ENCODE measurements at regions not wholly inside any gene's neighbourhood (a gene's known extent, or its start where the extent isn't known, plus 50 kb on each side); places are given as distances from the start of the nearest gene placed in this dataset.

DNA sequence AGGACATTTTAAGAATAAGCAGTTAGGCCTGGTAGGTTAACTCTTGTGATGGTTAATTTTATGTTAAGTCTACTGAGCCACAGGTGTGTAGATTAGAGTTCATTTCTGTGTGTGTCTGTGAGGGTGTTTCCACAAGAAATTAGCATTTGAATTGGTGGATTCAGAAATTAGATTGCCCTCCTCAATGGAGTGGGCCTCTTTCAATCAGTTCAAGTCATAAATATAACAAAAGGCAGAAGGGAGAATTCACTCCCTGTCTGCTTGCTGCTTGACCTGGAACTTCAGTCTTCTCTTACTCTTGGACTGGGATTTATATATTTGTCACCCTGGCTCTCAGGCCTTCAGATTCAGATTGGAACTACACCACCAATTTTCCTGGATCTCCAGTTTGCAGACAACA lies 55.3 kb upstream of the POM121L12 start:
- DNase-seq, result no peak

DNA sequence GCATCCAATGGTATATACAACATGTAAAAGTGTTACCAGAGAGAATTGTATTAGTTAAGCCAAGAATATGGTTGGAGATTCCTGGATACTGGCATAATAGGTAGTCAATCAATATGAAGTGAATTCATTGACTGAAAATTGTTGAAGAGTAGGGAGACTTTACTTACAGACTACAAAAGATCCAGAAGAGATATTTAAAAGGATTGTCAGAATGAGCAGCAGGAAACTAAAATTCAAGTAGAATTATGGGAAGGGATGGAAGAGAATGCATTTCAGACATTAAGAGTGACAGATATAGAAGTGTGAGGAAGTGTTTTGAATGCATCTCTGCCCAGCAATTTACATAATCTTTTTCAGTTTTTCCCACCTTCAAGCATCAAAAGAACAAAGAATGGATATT lies 62.3 kb upstream of the POM121L12 start:
- no peak for DNase-seq

DNA sequence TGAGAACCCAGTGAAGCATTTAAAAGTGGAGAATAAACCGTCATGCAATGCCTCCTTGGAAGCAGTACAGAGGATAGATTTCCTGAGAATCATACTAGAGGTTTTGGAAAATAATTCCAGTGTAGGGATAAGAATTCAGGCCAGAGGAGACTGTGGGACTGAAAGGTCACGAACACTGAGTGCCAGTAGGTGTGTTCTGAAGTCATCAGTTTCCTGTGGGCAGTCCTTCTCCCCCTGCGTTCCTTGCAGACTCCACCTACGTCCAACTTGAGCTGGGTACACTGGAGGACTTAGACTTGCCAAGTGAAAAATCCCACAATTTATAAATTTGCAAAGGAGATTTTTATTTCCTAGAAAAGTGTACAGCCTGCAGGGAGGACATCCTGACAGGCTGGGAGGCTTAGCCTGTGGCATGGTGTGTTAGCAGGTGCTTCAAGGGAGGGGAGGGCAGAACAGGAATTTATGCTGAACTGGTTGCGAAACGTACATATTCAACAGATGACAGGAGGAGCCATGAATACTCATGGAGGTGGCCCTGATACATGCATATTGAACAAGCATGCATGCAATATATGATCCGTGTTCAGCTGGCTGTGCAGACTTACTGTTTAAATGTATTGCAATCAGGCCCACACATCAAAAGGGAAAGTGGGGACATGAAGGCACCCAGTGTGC lies 72.9 kb upstream of the POM121L12 start:
- no peak for DNase-seq

DNA sequence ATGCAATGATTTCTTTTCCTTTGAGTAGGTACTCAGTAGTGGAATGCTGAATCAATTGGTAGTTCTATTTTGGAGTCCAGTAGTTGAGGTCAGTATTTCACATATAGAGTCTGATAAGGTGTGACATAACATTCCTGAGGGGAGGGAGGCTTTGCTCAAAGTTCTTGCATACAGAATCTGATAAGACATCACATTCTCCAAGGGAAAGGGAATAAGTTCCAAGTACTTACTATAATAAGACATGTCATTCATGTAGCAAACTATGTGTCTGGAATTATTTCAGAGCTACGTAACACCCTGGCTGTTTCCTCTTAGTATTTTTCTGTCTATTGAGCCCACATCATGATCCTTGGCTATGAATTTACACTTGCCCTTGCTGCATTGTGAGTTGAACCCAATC lies 74.3 kb upstream of the POM121L12 start:
- no peak for DNase-seq

DNA sequence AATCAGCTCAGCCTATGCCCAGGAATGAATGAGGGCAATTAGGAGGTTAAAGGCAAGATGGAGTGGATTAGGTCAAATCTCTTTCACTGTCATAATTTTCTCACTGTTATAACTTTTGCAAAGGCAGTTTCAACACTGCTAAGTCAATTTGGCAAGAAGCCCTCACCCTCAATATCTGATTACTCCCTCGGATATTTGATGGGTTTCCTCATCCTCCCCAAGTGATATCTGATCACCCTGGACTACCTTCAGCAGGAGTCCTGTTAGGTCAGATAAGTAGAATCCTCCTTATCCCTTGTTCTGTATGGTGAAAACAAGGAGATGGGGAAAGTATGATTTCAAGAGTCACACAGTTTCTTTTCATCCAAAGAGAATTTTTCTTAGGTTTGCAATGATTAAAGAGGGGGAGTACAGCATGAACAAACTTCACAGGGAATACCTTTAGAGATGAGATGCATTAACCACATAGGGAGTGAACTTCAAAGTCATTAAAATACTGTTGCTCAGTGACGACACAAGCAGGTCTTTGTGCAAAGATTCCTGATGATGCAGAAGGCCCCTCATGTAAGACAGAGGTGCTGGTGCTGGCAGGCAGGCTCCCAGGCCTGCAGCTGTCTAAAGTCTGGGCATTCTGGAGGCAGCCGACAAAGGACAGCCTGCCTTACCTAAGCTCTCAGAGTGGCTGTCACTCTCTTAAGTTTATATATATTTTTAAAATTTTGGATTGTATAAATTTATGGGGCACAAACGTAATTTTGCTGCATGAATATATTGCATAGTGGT lies 75.4 kb upstream of the POM121L12 start:
- DNase-seq, result no peak

DNA sequence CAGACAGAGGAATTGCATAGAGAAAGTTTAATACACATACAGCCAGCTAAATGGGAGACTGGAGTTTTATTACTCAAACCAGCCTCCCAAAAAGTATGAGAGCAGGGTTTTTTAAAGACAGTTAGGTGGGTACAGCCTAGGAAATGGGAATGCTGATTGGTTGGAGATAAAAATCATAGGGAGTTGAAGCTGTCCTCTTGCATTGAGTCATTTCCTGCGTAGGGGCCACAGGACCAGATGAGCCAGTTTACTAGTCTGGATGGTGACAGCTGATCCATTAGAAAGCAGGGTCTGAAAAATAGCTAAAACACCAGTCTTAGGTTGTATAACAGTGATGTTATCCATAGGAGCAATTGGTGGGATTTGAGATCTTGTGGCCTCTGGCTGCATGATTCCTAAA lies 76.1 kb upstream of the POM121L12 start:
- DNase-seq, result no peak

DNA sequence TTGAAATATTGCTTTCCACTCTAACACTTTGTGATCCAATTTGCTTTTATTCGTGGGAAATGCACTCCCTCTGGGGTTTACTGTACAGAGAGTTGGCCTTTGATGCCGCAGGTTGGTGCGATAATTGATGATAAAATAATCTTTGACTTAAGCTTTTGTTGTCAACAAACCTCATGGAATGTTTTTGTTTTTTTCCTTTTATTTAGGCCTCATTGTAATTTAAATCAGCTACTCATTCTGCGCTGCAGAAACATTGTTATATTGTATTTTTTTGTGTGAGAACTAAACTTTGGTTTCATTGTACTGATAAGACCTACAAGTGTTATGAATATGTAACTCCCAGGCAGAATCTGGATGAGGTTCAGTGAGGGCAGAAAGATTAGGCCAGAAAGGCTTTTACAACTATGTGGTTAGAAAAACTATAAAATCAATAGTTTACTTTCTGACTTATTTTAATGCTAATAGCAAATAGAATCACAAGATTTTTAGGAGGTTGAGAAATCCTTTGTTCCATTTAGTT lies 76.8 kb upstream of the POM121L12 start:
- DNase-seq, result no peak

DNA sequence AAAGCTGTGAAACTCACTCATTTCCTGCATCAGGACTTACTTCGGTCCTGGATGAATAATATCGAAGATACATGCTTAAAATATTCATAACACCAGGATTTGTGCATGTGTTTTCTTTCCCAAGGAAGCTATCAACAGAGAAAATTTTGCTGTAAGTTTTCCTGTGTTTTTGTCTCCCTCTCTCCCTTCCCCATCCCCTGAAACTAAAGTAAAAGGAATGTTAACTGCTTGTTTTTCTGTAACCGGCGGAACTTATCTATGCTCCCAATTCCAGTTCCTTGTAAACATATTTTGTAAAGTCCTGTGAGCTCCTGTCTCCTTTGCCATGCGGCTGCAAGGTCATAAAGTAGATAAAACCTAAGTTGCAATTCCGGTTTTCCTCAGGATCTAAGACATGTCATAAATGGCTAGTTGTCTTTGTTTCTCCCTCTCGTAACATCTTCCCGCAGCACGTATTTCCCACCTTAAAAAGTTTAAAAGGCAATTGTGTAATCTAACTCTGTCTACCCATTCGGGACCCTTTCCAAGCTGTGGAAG lies 79.0 kb upstream of the POM121L12 start:
- DNase-seq, result no peak

DNA sequence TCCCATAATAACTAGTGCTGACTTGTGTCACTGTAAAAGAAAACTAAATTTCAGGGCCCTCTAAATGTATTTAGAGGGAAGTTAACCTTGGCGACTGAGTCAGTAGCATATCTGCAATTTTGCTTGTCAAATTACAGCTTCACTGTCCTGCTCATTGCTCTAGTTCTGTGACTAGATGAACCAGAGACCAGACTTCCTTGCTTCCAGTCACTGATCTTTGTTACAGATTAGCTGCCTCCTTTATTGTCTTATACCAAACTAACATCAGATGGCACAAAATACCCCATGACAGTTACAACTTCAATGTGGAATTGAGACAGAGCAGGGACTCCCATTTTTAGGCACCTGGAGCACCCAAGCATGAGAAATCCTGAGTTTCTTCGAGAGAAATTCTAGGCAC lies 79.9 kb upstream of the POM121L12 start:
- no peak for DNase-seq

DNA sequence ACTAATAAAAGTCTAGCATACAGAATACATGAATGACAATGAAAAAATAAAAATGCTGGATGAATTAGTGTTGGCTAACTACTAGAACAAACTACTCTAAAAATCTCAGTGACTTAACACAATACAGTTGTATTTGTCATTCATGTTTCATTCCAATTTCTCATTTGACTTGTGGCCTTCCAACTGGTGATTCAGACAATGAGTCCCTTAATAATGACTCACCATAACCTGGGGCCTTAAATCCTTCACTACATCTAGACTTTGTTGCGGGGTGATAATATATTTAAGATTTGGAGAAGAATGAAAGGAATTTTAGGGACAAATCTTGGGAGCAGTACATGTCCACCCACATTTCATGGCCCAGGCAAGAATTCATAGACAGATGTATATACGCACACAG lies 90.5 kb upstream of the POM121L12 start:
- no peak for DNase-seq

DNA sequence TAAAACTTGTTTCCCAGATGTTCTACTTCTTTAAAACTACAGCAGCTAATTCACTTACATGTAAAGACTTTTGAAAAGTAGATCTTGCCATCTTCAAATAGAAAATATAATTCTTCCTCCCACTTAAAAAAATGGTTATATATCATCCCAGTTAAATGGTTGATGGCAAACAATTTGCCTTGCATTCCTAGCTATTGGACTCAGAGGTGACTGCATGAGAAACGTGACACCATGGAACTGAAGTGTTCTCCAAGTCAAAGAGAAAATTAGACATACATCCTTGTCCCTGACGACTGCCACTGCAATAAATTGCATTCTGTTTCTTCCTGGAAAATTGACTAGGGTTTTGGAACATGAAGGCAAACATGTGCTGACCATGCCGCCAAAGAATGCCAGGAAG lies 95.0 kb upstream of the POM121L12 start:
- no peak for DNase-seq

DNA sequence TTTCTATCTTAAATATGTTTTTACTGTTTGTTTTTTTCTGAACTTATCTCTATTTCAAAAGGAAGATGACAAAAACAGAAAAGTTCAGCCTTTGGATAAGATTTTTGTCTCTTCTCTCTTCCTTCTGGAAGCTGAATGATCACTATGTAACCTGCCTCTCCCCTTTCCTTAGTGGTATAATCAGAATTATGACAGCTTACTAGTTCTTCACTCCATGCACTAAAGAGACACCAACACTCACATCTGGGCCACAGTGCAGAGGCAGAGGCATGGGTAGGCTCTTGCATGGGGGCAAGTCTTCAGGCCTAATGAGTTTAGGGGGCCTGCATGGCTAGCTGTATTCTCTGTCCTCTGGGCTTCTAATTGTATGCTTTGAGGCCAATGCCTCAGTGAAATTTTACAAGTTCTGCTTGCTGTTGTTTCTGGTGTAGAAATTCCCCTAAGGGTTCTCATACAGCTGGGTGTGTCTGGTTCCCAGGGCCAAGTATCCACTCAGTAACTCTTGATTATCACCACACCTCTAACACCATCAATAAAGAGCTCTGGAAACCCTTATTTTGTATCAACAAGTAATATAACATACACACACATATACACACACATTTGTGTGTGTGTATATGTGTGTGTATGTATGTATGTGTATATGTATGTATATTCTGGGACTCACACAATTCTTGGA lies 96.8 kb upstream of the POM121L12 start:
- DNase-seq, result no peak

DNA sequence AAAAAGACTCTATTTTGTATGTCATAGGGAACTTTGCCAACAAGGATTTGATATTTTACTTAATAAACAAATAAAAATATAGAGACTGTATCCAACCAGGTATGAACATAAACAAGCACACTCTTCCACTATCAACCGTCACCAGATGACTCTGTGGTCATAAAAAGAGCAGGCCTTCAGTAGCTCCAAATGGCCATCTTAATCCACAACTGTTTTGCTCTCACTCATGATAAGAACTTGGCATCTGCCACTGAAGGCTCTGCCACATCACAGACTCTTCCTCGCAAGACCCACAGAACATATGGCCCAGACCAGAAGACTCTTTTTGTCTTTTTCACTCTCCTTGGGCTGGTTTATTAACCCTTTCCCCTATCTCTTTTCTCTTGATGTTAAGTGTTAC lies 98.7 kb upstream of the POM121L12 start:
- DNase-seq, result no peak

DNA sequence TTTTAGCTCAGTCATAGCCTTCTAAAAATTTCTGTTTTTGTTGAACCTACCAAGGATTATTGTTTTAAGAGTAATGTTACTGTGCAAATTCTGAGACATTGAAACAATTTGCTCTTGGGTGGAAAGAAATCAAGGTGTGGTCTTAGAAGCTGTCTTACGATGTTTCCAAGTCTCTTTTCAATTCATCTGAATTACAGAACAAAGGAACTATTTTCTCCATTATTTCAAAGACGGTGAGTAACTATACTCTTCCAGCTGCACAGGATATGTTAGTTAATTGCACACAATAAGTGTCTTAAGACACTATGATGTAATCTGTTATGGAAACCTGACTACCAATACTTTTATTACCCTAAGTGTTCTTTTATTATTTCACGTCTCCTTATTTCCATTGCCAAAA lies 106.8 kb upstream of the POM121L12 start:
- no peak for DNase-seq

DNA sequence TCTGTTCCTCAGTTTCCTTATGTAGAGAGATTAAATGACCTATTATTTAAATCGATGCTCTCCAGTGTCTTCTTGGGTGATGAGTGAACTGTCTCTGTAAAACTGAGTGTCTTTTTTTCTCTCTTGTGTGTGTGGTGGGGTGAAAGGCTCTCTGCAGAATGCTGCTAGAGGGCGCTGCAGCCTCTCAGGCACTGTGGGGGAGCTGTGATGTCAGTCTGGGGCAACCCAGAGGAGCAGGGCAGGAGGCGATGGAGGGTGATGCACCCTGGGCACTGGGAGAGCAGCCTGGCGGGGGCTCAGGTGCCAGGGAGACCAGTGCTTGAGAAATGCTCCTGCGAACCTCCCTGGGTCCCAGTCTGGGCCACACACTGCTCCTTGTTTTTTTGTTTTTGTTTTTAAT lies 110.1 kb upstream of the POM121L12 start:
- no peak for DNase-seq

DNA sequence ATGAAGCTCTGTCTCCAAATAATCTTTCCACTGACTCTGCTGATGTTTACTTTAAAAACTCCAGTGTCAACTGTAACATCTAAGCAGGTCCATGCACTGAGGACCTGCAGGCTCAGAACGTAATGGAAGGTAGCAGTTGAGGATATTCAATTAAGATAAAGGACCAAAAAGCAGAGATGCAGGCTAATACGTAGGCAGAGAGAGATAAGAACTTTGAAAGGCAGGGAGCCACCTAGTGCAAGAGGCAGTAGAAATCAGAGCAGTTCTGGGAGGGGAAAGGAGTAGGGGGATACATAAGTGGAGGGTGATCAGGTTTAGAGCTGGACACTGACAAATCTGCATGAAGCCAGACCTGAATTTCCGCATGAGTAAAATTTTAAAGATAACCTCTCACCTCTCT lies 114.5 kb upstream of the POM121L12 start:
- DNase-seq, result no peak

DNA sequence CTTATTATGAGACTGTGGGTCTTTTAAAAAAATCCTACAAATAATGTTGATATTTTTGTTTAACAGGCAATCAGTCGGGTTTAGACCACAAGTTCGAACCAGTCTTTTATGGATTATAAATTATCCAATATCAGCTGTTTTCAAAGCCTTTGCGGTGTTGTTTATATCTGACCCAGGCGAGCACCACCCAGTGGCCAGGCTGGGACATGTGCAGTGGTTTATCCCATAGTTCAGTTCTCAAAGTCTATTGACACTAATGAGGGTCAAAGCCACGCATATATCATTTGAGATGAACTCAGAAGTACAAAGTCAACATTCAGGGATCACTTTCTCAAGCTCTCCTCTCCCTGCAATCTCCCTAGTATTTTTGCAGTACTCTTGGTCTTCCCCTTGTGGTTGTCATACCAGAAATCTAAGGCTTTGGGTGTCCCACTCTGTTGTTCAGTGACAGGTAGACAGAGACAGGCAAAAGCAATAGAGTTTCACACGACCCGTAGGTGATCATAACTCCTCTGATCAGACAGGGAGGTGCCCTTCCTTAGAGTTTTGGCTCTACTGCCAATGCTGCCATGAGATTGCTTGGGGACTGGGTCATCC lies 117.4 kb upstream of the POM121L12 start:
- no peak for DNase-seq

DNA sequence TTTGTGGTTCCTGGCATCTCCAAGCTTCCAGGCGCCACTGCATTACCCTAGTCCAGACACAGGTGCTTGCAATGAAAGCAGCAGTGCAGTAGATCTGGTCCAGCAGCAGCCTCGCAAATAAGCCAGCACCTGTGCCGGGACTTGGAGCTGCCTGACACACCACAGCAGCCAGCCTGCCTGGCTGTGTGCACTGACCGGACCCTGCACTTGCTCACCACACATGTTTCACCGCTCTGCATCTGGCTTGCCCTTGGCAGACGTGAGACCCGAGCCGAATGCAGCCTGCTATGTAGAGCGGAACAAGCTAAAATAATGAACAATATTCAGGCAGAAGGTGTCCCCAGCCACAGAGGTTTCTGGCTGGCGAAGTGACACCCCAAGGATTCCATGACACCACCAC lies 123.6 kb upstream of the POM121L12 start:
- no peak for DNase-seq

DNA sequence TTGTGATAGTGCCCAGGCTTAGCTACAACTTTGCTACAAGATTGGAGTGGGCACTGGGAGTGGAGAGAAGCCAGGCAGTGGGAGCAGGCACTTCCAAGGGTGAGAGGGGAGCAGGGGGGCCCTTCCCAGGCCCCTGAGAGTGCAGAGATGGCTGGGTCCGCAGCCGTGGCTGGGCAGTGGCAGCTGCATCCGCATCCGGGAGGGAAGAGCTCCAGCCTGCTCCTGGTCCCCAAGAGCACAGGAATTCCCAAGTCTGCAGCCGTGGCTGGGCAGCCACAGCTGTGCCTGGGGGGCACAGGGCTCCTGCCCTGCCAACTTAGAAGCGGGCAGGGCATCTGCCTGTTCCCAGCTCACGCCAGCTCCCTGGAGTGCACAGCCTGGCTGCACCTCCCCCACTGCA lies 124.1 kb upstream of the POM121L12 start:
- no peak for DNase-seq

DNA sequence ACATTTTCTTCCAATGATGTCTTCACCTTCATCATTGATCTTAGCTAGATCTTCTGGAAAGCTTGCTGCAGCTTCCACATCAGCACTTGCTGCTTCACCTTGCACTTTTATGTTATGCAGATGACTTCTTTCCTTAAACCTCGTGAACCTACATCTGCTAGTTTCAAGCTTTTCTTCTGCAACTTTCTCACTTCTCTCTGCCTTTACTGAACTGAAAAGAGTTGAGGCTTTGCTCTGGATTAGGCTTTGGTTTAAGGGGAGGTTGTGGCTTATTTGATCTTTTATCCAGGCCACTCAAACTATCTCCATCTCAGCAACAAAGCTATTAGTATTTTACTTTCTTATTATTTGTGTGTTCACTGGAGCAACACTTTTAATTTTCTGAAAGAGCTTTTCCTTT lies 125.5 kb upstream of the POM121L12 start:
- DNase-seq, result no peak

DNA sequence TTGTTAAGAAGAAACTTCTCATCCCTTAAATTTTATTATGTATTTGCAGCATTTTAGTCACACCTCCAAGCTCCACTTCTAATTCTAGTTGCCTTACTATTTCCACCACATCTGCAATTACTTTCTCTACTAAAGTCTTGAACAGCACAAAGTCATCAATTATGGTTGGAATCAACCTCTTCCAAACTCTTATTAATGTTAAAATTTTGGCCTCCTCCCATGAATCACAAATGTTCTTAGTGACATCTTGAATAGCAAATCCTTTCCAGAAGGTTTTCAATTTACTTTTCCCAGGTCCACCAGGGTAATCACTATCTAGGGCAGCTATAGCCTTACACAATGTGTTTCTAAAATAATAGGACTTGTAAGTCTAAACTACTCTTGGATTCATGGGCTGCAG lies 126.3 kb upstream of the POM121L12 start:
- no peak for DNase-seq

DNA sequence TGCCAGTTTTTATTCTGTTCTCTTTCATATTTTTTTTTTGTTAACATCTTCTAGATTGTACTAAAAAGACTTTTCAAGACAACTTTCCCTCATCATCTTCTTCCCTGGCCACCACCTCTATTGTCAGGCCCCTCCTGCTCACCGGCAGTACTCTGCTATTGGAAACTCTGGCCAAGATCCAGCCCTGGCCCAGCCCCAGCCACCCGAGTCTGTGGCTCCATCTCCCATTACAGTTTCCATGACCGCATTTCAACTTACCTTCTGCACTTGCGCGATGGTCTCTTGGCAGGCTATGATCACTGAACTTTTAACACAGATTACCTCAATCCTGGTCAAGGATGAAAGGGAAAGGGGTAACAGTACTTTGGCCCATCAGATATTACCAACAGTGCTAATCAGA lies 137.7 kb upstream of the POM121L12 start:
- DNase-seq, result no peak

DNA sequence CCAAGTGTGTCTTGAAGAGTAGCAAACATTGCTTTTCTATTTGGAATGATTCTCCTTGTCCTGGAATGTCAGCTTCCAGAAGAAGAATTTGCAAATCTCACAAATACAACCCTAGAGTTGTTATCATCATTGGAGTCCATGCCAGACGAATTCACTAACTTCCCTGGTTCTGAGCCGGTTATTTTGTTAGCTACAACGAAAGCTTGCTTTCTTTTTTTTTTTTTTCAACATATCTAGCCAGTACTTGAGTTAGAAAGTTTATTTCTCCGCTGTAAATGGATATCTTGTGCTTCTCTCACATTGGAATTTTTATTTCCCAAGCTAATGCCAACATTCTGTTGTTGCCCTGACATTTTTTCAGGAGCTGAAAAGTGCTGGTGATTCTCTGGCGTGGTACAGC lies 138.1 kb upstream of the POM121L12 start:
- no peak for DNase-seq
